ENCODE measurements at regions not wholly inside any gene's neighbourhood (a gene's known extent, or its start where the extent isn't known, plus 50 kb on each side); places are given as distances from the start of the nearest gene placed in this dataset.

GRCh38 chr12:46557539-46558373 lies 185.2 kb upstream of the SLC38A2 start:
- TF ChIP-seq, protein P1, sequence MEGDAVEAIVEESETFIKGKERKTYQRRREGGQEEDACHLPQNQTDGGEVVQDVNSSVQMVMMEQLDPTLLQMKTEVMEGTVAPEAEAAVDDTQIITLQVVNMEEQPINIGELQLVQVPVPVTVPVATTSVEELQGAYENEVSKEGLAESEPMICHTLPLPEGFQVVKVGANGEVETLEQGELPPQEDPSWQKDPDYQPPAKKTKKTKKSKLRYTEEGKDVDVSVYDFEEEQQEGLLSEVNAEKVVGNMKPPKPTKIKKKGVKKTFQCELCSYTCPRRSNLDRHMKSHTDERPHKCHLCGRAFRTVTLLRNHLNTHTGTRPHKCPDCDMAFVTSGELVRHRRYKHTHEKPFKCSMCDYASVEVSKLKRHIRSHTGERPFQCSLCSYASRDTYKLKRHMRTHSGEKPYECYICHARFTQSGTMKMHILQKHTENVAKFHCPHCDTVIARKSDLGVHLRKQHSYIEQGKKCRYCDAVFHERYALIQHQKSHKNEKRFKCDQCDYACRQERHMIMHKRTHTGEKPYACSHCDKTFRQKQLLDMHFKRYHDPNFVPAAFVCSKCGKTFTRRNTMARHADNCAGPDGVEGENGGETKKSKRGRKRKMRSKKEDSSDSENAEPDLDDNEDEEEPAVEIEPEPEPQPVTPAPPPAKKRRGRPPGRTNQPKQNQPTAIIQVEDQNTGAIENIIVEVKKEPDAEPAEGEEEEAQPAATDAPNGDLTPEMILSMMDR (IDR thresholded peaks at IDR 0.05), result no peak
- TF ChIP-seq TCF12 (IDR thresholded peaks at IDR 0.05) (no peak), POLR2AphosphoS5 (IDR thresholded peaks at IDR 0.05; ENCODE audit: low read depth, low read length) (no peak), NRF1 (IDR thresholded peaks at IDR 0.05; ENCODE audit: low read depth, low read length) (no peak), RCOR1 (IDR thresholded peaks at IDR 0.05; ENCODE audit: low read length) (no peak), SIN3A (IDR thresholded peaks at IDR 0.05; ENCODE audit: borderline replicate concordance, low read depth, low read length) (no peak)
